MM.1S (cell line): ENCODE measurements at regions not wholly inside any gene's neighbourhood (a gene's known extent, or its start where the extent isn't known, plus 50 kb on each side); places are given as distances from the start of the nearest gene placed in this dataset.
"Not testable (repeated sequence)": the region's sequence is repeated elsewhere in the genome, so short reads cannot be mapped to it uniquely, and the experiment has no call there.

Experiments
- EZH2phosphoT487 ChIP-seq: fragments of 300-600 bp; sonication (generic); IDR thresholded peaks from 2 replicates; pipeline ENCODE4 v1.6.1; 2018; ENCODE audit warnings: antibody characterized with exemption, low read length
- TF ChIP-seq, protein P1 (sequence below): fragments of 300-600 bp; sonication (generic); IDR thresholded peaks from 2 replicates; pipeline ENCODE4 v1.5.1; 2016; ENCODE audit warnings: antibody characterized with exemption, low read length, mixed read lengths

DNA sequence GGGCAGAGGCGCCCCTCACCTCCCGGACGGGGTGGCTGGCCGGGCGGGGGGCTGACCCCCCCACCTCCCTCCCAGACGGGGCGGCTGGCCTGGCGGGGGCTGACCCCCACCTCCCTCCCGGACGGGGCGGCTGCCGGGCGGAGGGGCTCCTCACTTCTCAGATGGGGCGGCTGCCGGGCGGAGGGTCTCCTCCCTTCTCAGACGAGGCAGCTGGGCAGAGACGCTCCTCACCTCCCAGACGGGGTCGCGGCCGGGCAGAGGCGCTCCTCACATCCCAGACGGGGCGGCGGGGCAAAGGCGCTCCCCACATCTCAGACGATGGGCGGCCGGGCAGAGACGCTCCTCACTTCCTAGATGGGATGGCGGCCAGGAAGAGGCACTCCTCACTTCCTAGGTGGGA, 163.3 kb downstream of the ZFP36L2 start:
- TF ChIP-seq, protein P1, sequence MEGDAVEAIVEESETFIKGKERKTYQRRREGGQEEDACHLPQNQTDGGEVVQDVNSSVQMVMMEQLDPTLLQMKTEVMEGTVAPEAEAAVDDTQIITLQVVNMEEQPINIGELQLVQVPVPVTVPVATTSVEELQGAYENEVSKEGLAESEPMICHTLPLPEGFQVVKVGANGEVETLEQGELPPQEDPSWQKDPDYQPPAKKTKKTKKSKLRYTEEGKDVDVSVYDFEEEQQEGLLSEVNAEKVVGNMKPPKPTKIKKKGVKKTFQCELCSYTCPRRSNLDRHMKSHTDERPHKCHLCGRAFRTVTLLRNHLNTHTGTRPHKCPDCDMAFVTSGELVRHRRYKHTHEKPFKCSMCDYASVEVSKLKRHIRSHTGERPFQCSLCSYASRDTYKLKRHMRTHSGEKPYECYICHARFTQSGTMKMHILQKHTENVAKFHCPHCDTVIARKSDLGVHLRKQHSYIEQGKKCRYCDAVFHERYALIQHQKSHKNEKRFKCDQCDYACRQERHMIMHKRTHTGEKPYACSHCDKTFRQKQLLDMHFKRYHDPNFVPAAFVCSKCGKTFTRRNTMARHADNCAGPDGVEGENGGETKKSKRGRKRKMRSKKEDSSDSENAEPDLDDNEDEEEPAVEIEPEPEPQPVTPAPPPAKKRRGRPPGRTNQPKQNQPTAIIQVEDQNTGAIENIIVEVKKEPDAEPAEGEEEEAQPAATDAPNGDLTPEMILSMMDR: not testable (repeated sequence)
- TF ChIP-seq EZH2phosphoT487: not testable (repeated sequence)
